Neuronal stem cell (in vitro differentiated cells): ENCODE measurements at regions not wholly inside any gene's neighbourhood (a gene's known extent, or its start where the extent isn't known, plus 50 kb on each side); places are given as distances from the start of the nearest gene placed in this dataset.

Experiments
- DNase-seq: peaks from one replicate; pipeline ENCODE4 v3.0.0-alpha.2; 2013; ENCODE audit warnings: low spot score
- H2AFZ ChIP-seq: one replicate; pipeline ENCODE4 v1.6.1; 2013; ENCODE audit warnings: mild to moderate bottlenecking, low read length, inconsistent platforms
- H2AK5ac ChIP-seq: 2 replicates; pipeline ENCODE4 v1.6.1; 2013; ENCODE audit warnings: low read depth, mild to moderate bottlenecking, inconsistent platforms, low read length, moderate library complexity, mixed read lengths
- H2BK120ac ChIP-seq: 2 replicates; pipeline ENCODE4 v1.6.1; 2013; ENCODE audit warnings: low read depth, mild to moderate bottlenecking, inconsistent platforms, low read length, moderate library complexity, mixed read lengths
- H2BK12ac ChIP-seq: one replicate; pipeline ENCODE4 v1.6.1; 2013; ENCODE audit warnings: low read length, inconsistent platforms
- H2BK15ac ChIP-seq: 2 replicates; pipeline ENCODE4 v1.6.1; 2013; ENCODE audit warnings: mild to moderate bottlenecking, low read length, inconsistent platforms, mixed read lengths
- H2BK5ac ChIP-seq: one replicate; pipeline ENCODE4 v1.6.1; 2013; ENCODE audit warnings: inconsistent platforms, mild to moderate bottlenecking, low read length, moderate library complexity
- H3K14ac ChIP-seq: one replicate; pipeline ENCODE4 v1.6.1; 2013; ENCODE audit warnings: low read length, inconsistent platforms
- H3K18ac ChIP-seq: 2 replicates; pipeline ENCODE4 v1.6.1; 2013; ENCODE audit warnings: low read length, inconsistent platforms
- H3K23ac ChIP-seq: 2 replicates; pipeline ENCODE4 v1.6.1; 2013; ENCODE audit warnings: low read depth, mild to moderate bottlenecking, mixed read lengths, low read length, inconsistent platforms; ENCODE audit not compliant: poor library complexity
- H3K27ac ChIP-seq: replicated peaks from 3 replicates; pipeline ENCODE4 v1.5.1; 2013; ENCODE audit warnings: low read length, inconsistent platforms
- H3K27me3 ChIP-seq, 3 experiments: 2 replicates each; pipeline ENCODE4 v1.6.1; 2013; ENCODE audit warnings: low read length in 3 of 3, mild to moderate bottlenecking in 2 of 3, inconsistent platforms in 1 of 3, low read depth in 1 of 3, mixed read lengths in 1 of 3, moderate library complexity in 1 of 3; ENCODE audit not compliant: control insufficient read depth in 3 of 3, insufficient read depth in 3 of 3
- H3K36me3 ChIP-seq, 2 donors: replicated peaks in 1 of 2; 2 replicates each; pipeline ENCODE4 v1.6.1; 2013; ENCODE audit warnings: low read length in 2 of 2; ENCODE audit not compliant: control insufficient read depth in 2 of 2, insufficient read depth in 2 of 2
- H3K4ac ChIP-seq: 2 replicates; pipeline ENCODE4 v1.6.1; 2013; ENCODE audit warnings: inconsistent platforms, mild to moderate bottlenecking, low read length, moderate library complexity
- H3K4me1 ChIP-seq, 2 donors: 1 replicate in 1 of 2; 2 replicates in 1 of 2; pipeline ENCODE4 v1.6.1; 2013; ENCODE audit warnings: low read length in 2 of 2, low read depth in 1 of 2; ENCODE audit not compliant: control insufficient read depth in 2 of 2, insufficient read depth in 1 of 2
- H3K4me2 ChIP-seq: one replicate; pipeline ENCODE4 v1.6.1; 2013; ENCODE audit warnings: mild to moderate bottlenecking, low read length, inconsistent platforms; ENCODE audit not compliant: insufficient read depth, poor library complexity, severe bottlenecking
- H3K4me3 ChIP-seq, 2 donors: 2 replicates each; pipeline ENCODE4 v1.5.1; 2013; ENCODE audit warnings: low read length in 2 of 2, mild to moderate bottlenecking in 2 of 2, inconsistent platforms in 1 of 2, moderate library complexity in 1 of 2
- H3K79me1 ChIP-seq: one replicate; pipeline ENCODE4 v1.6.1; 2013; ENCODE audit warnings: low read depth, mild to moderate bottlenecking, inconsistent platforms, low read length, moderate library complexity
- H3K9ac ChIP-seq: one replicate; pipeline ENCODE4 v1.6.1; 2013; ENCODE audit warnings: mild to moderate bottlenecking, low read depth, low read length, inconsistent platforms; ENCODE audit not compliant: poor library complexity
- H3K9me3 ChIP-seq, 2 donors: replicated peaks in 1 of 2; 2 replicates each; pipeline versions ENCODE3 to v1.6.1; 2013; ENCODE audit warnings: low read length in 2 of 2, mild to moderate bottlenecking in 2 of 2, inconsistent platforms in 1 of 2, low read depth in 1 of 2, mixed read lengths in 1 of 2, moderate library complexity in 1 of 2; ENCODE audit not compliant: control insufficient read depth in 2 of 2, insufficient read depth in 1 of 2
- H4K8ac ChIP-seq: one replicate; pipeline ENCODE4 v1.6.1; 2013; ENCODE audit warnings: low read depth, mild to moderate bottlenecking, inconsistent platforms, low read length, moderate library complexity
- H4K91ac ChIP-seq: one replicate; pipeline ENCODE4 v1.6.1; 2013; ENCODE audit warnings: low read length, low read depth, mild to moderate bottlenecking, inconsistent platforms; ENCODE audit not compliant: poor library complexity
- WGBS, 2 donors: extraction: QIAGEN DNeasy Blood & Tissue Kit; methylation state at CpG; one replicate each; pipeline ENCODE4 v1.1.7; 2013; ENCODE audit warnings: missing lambda C conversion rate in 2 of 2, mixed read lengths in 1 of 2; ENCODE audit not compliant: insufficient read length in 2 of 2, insufficient replicate concordance in 1 of 2; ENCODE audit errors: extremely low coverage in 2 of 2; 5-methylcytosine and 5-hydroxymethylcytosine counted together

DNA sequence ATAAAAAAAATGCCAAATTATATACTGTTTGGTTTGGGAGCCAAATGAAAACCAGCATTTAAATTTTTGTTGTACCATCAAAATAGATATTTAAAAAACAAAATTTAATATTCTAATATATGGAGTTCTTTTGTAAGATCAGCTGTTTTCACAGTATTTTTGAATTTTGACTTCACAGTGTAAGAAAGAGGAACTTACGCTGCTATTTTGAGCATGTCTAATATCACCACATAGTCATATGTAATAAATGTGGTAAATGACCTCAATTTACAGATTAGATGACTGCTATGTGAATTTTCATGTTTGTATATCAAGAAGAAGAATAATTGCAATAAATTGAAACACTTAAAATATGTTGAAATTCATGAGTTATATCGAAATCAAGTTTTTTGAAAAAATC lies 189.6 kb downstream of the ARRDC4 start:
- Histone ChIP-seq H3K4me3 (no peak overlapping the region), H3K36me3 (no peaks in the 10 kb centered on the region), H3K4me2 (no peak overlapping the region), H3K9me3 (no peaks in the 10 kb centered on the region), H3K23ac (no peak overlapping the region), H2BK12ac (no peak overlapping the region), H2BK5ac (no peak overlapping the region), H3K79me1 (no peaks in the 10 kb centered on the region), H3K4ac (no peak overlapping the region), H3K9ac (no peak overlapping the region), H3K14ac (no peak overlapping the region), H3K4me1 (no peaks in the 10 kb centered on the region), H2BK120ac (no peak overlapping the region), H3K27me3 (no peaks in the 10 kb centered on the region), H4K91ac (no peak overlapping the region), H2AK5ac (no peak overlapping the region), H4K8ac (no peak overlapping the region), H2BK15ac (no peak overlapping the region), H2AFZ (no peak overlapping the region), H3K27ac (no peak overlapping the region), H3K18ac (no peak overlapping the region)
- DNase-seq = no peak
- WGBS, 2 donors = no CpG with 5 or more reads among the region's 2 CpGs

- Histone ChIP-seq H2BK15ac (no peak overlapping the region), H3K4me1 (no peaks in the 10 kb centered on the region), H3K36me3 (no peaks in the 10 kb centered on the region), H3K27ac (no peak overlapping the region), H4K8ac (no peak overlapping the region), H2AFZ (no peak overlapping the region), H3K23ac (no peak overlapping the region), H2AK5ac (no peak overlapping the region), H3K14ac (no peak overlapping the region), H3K79me1 (no peaks in the 10 kb centered on the region), H2BK12ac (no peak overlapping the region), H3K4ac (no peak overlapping the region), H4K91ac (no peak overlapping the region), H2BK120ac (no peak overlapping the region), H3K9ac (no peak overlapping the region), H3K27me3 (no peaks in the 10 kb centered on the region), H3K18ac (no peak overlapping the region), H3K4me2 (no peak overlapping the region), H2BK5ac (no peak overlapping the region), H3K4me3 (no peak overlapping the region), H3K9me3 (no peaks in the 10 kb centered on the region)
- no CpG with 5 or more reads among the region's 3 CpGs for WGBS, 2 donors
- DNase-seq = no peak
Measured at GRCh38 chr15:98150536-98150935, 190.0 kb downstream of the ARRDC4 start.

GRCh38 chr15:98151096-98151495 lies 190.6 kb downstream of the ARRDC4 start:
- DNase-seq = no peak
- no peak overlapping the region for H3K27ac ChIP-seq

DNA sequence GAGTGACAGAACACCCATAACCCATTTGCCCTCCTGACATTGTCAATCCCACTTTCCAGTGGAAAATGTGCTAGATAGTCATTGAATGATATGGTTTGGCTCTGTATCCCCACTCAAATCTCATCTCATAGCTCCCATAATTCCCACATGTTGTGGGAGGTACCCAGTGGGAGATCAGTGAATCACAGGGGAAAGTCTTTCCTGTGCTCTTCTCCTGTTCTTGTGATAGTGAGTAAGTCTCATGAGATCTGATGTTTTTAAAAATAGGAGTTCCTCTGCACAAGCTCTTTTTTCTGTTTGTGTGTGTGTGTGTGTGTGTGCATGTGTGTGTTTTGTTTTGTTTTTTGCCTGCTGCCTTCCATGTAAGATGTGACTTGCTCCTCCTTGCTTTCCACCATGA lies 191.7 kb downstream of the ARRDC4 start:
- no peak for DNase-seq
- no peak overlapping the region for H4K91ac ChIP-seq
- H3K23ac ChIP-seq = no peak overlapping the region
- H2BK120ac ChIP-seq = no peak overlapping the region
- no peak overlapping the region for H3K18ac ChIP-seq
- no peak overlapping the region for H3K14ac ChIP-seq
- H4K8ac ChIP-seq = no peak overlapping the region
- H3K27ac ChIP-seq = no peak overlapping the region
- H3K4ac ChIP-seq = no peak overlapping the region
- H3K79me1 ChIP-seq = no peaks in the 10 kb centered on the region
- no peaks in the 10 kb centered on the region for H3K9me3 ChIP-seq
- no peak overlapping the region for H2AK5ac ChIP-seq
- no peak overlapping the region for H2BK5ac ChIP-seq
- no peak overlapping the region for H3K4me3 ChIP-seq
- no peak overlapping the region for H3K9ac ChIP-seq
- no peak overlapping the region for H2BK12ac ChIP-seq
- H3K4me1 ChIP-seq = no peaks in the 10 kb centered on the region
- H2BK15ac ChIP-seq = no peak overlapping the region
- H2AFZ ChIP-seq = no peak overlapping the region
- no peak overlapping the region for H3K4me2 ChIP-seq
- no peaks in the 10 kb centered on the region for H3K36me3 ChIP-seq
- H3K27me3 ChIP-seq = no peaks in the 10 kb centered on the region

More at GRCh38 chr15:98151096-98151495, 190.6 kb downstream of the ARRDC4 start:
- H2AFZ ChIP-seq = no peak overlapping the region
- no peak overlapping the region for H3K4me3 ChIP-seq
- no peaks in the 10 kb centered on the region for H3K79me1 ChIP-seq
- H2AK5ac ChIP-seq = no peak overlapping the region
- H2BK5ac ChIP-seq = no peak overlapping the region
- H2BK12ac ChIP-seq = no peak overlapping the region
- H2BK15ac ChIP-seq = no peak overlapping the region
- no peak overlapping the region for H3K4ac ChIP-seq
- no peak overlapping the region for H3K18ac ChIP-seq
- no peaks in the 10 kb centered on the region for H3K9me3 ChIP-seq
- H3K9ac ChIP-seq = no peak overlapping the region
- no peak overlapping the region for H2BK120ac ChIP-seq
- no peaks in the 10 kb centered on the region for H3K4me1 ChIP-seq
- no peak overlapping the region for H4K8ac ChIP-seq
- H3K4me2 ChIP-seq = no peak overlapping the region
- no peaks in the 10 kb centered on the region for H3K27me3 ChIP-seq
- WGBS, 2 donors = no CpG with 5 or more reads among the region's 2 CpGs
- no peak overlapping the region for H4K91ac ChIP-seq
- no peak overlapping the region for H3K23ac ChIP-seq
- H3K14ac ChIP-seq = no peak overlapping the region
- H3K36me3 ChIP-seq = no peaks in the 10 kb centered on the region
